ENCODE measurements at regions not wholly inside any gene's neighbourhood (a gene's known extent, or its start where the extent isn't known, plus 50 kb on each side); places are given as distances from the start of the nearest gene placed in this dataset.
"Not testable (repeated sequence)": the region's sequence is repeated elsewhere in the genome, so short reads cannot be mapped to it uniquely, and the experiment has no call there.

GRCh38 chr11:67888056-67888455, 115.8 kb downstream of the UNC93B1 start:
- H3K9me1 ChIP-seq (replicated peaks; ENCODE audit: control insufficient read depth, extremely low read depth, insufficient read depth, low read length); H3K9ac ChIP-seq (replicated peaks; ENCODE audit: extremely low read depth, insufficient read depth, low read length); DNase-seq (ENCODE audit: low read depth, low spot score); FAIRE-seq; dilution Hi-C loops (cut with MboI; ENCODE audit: extremely low pct_ligation_motif_present, low sequenced_read_pairs); H3K36me3 ChIP-seq (ENCODE audit: control insufficient read depth in 2 of 2, extremely low read depth in 1 of 2, insufficient read depth in 2 of 2, low read length in 2 of 2); CTCF ChIA-PET; intact Hi-C loops (cut with micrococcal nuclease); H3K79me2 ChIP-seq (ENCODE audit: control insufficient read depth, insufficient read depth, low read length); H3K4me1 ChIP-seq (ENCODE audit: control insufficient read depth, extremely low read depth, insufficient read depth, low read length); H2AFZ ChIP-seq (ENCODE audit: low read depth, low read length); H3K27me3 ChIP-seq (ENCODE audit: control insufficient read depth in 2 of 2, insufficient read depth in 2 of 2, low read length in 2 of 2); H3K4me3 ChIP-seq (replicated peaks in 1 of 3; ENCODE audit: insufficient read depth in 1 of 3, low read depth in 1 of 3, low read length in 3 of 3); POLR2A ChIA-PET; BruUV-seq (replicated peaks); H4K20me1 ChIP-seq (replicated peaks; ENCODE audit: control insufficient read depth, extremely low read depth, insufficient read depth, low read length); H3K9me3 ChIP-seq (replicated peaks; ENCODE audit: control insufficient read depth, insufficient read depth, low read length); H3K4me2 ChIP-seq (ENCODE audit: insufficient read depth, low read length); H3K27ac ChIP-seq (ENCODE audit: insufficient read depth, low read depth, low read length): not testable (repeated sequence)

DNA sequence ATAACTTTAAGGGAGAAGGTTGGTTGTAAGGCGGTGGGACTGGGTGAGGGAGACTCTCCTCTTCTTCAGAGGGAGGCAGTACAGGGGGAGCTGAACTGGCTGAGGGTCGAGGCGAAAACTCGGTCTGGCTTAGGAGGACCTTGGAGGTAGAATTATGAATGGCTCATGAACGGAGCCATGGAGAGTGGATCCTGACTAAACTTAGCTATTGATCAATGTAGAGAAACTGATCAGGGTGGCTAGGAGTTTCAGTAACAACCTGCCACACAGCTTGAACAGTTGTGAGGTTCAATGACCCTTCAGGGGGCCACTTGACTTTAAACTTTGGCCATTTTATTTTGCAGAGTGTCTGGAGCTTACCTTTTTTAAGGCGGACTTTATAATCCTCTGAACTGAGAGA, 117.2 kb downstream of the UNC93B1 start:
- H2AFZ ChIP-seq (ENCODE audit: low read depth, low read length); dilution Hi-C loops (cut with MboI; ENCODE audit: extremely low pct_ligation_motif_present, low sequenced_read_pairs); H3K36me3 ChIP-seq (ENCODE audit: control insufficient read depth in 2 of 2, extremely low read depth in 1 of 2, insufficient read depth in 2 of 2, low read length in 2 of 2); intact Hi-C loops (cut with micrococcal nuclease); H3K79me2 ChIP-seq (ENCODE audit: control insufficient read depth, insufficient read depth, low read length); H3K9me3 ChIP-seq (replicated peaks; ENCODE audit: control insufficient read depth, insufficient read depth, low read length); H3K9ac ChIP-seq (replicated peaks; ENCODE audit: extremely low read depth, insufficient read depth, low read length); H3K4me1 ChIP-seq (ENCODE audit: control insufficient read depth, extremely low read depth, insufficient read depth, low read length); POLR2A ChIA-PET; H3K27me3 ChIP-seq (ENCODE audit: control insufficient read depth in 2 of 2, insufficient read depth in 2 of 2, low read length in 2 of 2); FAIRE-seq; DNase-seq (ENCODE audit: low read depth, low spot score); H4K20me1 ChIP-seq (replicated peaks; ENCODE audit: control insufficient read depth, extremely low read depth, insufficient read depth, low read length); H3K9me1 ChIP-seq (replicated peaks; ENCODE audit: control insufficient read depth, extremely low read depth, insufficient read depth, low read length); H3K4me2 ChIP-seq (ENCODE audit: insufficient read depth, low read length); H3K4me3 ChIP-seq (replicated peaks in 1 of 3; ENCODE audit: insufficient read depth in 1 of 3, low read depth in 1 of 3, low read length in 3 of 3); CTCF ChIA-PET; H3K27ac ChIP-seq (ENCODE audit: insufficient read depth, low read depth, low read length); BruUV-seq (replicated peaks): not testable (repeated sequence)

GRCh38 chr11:67886207-67886606, 117.7 kb downstream of the UNC93B1 start:
- BruUV-seq (replicated peaks); POLR2A ChIA-PET; DNase-seq (ENCODE audit: low read depth, low spot score); intact Hi-C loops (cut with micrococcal nuclease); H3K27ac ChIP-seq (ENCODE audit: insufficient read depth, low read depth, low read length); H3K27me3 ChIP-seq (ENCODE audit: control insufficient read depth in 2 of 2, insufficient read depth in 2 of 2, low read length in 2 of 2); dilution Hi-C loops (cut with MboI; ENCODE audit: extremely low pct_ligation_motif_present, low sequenced_read_pairs); H3K79me2 ChIP-seq (ENCODE audit: control insufficient read depth, insufficient read depth, low read length); H3K4me2 ChIP-seq (ENCODE audit: insufficient read depth, low read length); H2AFZ ChIP-seq (ENCODE audit: low read depth, low read length); H3K4me3 ChIP-seq (replicated peaks in 1 of 3; ENCODE audit: insufficient read depth in 1 of 3, low read depth in 1 of 3, low read length in 3 of 3); H3K9me3 ChIP-seq (replicated peaks; ENCODE audit: control insufficient read depth, insufficient read depth, low read length); H3K9me1 ChIP-seq (replicated peaks; ENCODE audit: control insufficient read depth, extremely low read depth, insufficient read depth, low read length); FAIRE-seq; H4K20me1 ChIP-seq (replicated peaks; ENCODE audit: control insufficient read depth, extremely low read depth, insufficient read depth, low read length); H3K36me3 ChIP-seq (ENCODE audit: control insufficient read depth in 2 of 2, extremely low read depth in 1 of 2, insufficient read depth in 2 of 2, low read length in 2 of 2); H3K9ac ChIP-seq (replicated peaks; ENCODE audit: extremely low read depth, insufficient read depth, low read length); CTCF ChIA-PET; H3K4me1 ChIP-seq (ENCODE audit: control insufficient read depth, extremely low read depth, insufficient read depth, low read length): not testable (repeated sequence)

GRCh38 chr11:67885574-67885973, 118.3 kb downstream of the UNC93B1 start:
- H3K9me1 ChIP-seq (replicated peaks; ENCODE audit: control insufficient read depth, extremely low read depth, insufficient read depth, low read length); H3K4me2 ChIP-seq (ENCODE audit: insufficient read depth, low read length); H3K27ac ChIP-seq (ENCODE audit: insufficient read depth, low read depth, low read length); FAIRE-seq; DNase-seq (ENCODE audit: low read depth, low spot score); H3K9me3 ChIP-seq (replicated peaks; ENCODE audit: control insufficient read depth, insufficient read depth, low read length); H3K79me2 ChIP-seq (ENCODE audit: control insufficient read depth, insufficient read depth, low read length); H4K20me1 ChIP-seq (replicated peaks; ENCODE audit: control insufficient read depth, extremely low read depth, insufficient read depth, low read length); H3K27me3 ChIP-seq (ENCODE audit: control insufficient read depth in 2 of 2, insufficient read depth in 2 of 2, low read length in 2 of 2); H3K4me3 ChIP-seq (replicated peaks in 1 of 3; ENCODE audit: insufficient read depth in 1 of 3, low read depth in 1 of 3, low read length in 3 of 3); H3K4me1 ChIP-seq (ENCODE audit: control insufficient read depth, extremely low read depth, insufficient read depth, low read length); intact Hi-C loops (cut with micrococcal nuclease); dilution Hi-C loops (cut with MboI; ENCODE audit: extremely low pct_ligation_motif_present, low sequenced_read_pairs); H2AFZ ChIP-seq (ENCODE audit: low read depth, low read length); BruUV-seq (replicated peaks); H3K9ac ChIP-seq (replicated peaks; ENCODE audit: extremely low read depth, insufficient read depth, low read length); CTCF ChIA-PET; POLR2A ChIA-PET; H3K36me3 ChIP-seq (ENCODE audit: control insufficient read depth in 2 of 2, extremely low read depth in 1 of 2, insufficient read depth in 2 of 2, low read length in 2 of 2): not testable (repeated sequence)
